ENCODE measurements at regions not wholly inside any gene's neighbourhood (a gene's known extent, or its start where the extent isn't known, plus 50 kb on each side); places are given as distances from the start of the nearest gene placed in this dataset.

DNA sequence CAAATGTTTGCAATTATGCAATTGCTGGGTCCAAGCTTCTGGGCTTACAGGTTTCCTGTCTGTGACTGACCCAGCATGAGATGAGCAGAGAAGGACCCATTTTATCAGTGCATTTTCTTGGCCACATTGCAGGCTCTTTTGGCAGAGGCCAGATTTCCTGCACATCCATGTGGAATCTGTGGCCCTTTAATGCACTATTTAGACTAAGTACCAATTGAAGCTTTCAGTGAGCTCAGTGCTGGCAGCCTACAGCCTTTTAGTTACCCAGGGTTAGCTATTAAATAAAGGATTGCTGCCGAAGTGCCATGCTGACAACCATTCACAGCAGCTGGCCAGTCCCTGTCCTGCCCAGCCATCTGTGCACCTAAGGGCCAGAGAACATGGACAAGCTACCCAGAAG, 165.0 kb downstream of the ANKRD30B start:
- TF ChIP-seq, protein P1, sequence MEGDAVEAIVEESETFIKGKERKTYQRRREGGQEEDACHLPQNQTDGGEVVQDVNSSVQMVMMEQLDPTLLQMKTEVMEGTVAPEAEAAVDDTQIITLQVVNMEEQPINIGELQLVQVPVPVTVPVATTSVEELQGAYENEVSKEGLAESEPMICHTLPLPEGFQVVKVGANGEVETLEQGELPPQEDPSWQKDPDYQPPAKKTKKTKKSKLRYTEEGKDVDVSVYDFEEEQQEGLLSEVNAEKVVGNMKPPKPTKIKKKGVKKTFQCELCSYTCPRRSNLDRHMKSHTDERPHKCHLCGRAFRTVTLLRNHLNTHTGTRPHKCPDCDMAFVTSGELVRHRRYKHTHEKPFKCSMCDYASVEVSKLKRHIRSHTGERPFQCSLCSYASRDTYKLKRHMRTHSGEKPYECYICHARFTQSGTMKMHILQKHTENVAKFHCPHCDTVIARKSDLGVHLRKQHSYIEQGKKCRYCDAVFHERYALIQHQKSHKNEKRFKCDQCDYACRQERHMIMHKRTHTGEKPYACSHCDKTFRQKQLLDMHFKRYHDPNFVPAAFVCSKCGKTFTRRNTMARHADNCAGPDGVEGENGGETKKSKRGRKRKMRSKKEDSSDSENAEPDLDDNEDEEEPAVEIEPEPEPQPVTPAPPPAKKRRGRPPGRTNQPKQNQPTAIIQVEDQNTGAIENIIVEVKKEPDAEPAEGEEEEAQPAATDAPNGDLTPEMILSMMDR (conservative IDR thresholded peaks at IDR 0.05; ENCODE audit: low read length), result no peak
- TF ChIP-seq EZH2phosphoT487 (IDR thresholded peaks at IDR 0.05; ENCODE audit: borderline replicate concordance), result no peak

Measured in Loucy (cell line).